WTC11 (cell line): ENCODE measurements at regions not wholly inside any gene's neighbourhood (a gene's known extent, or its start where the extent isn't known, plus 50 kb on each side); places are given as distances from the start of the nearest gene placed in this dataset.

Experiments used
- ATAC-seq: fragments of 200-7000 bp; cut with Tn5 transposase; 2 replicates; pipeline ENCODE4 v1.10.0; 2021; ENCODE audit warnings: mild to moderate bottlenecking, moderate library complexity
- CTCF ChIA-PET: fragments of 300-600 bp; sonication (Branson Sonifier 250); formaldehyde crosslinking; loops from one replicate; lab custom pipeline; 2021; ENCODE audit warnings: antibody characterized with exemption; lab: Charles Lee
- POLR2A ChIA-PET: fragments of 350-600 bp; sonication (Branson Sonifier 250); formaldehyde crosslinking; loops from one replicate; lab custom pipeline; 2021; ENCODE audit warnings: antibody characterized with exemption; lab: Charles Lee
- DNase-seq: peaks from one replicate; pipeline ENCODE4 v3.0.0; 2021; ENCODE audit warnings: low spot score
- H3K27ac Mint-ChIP-seq: 2 replicates; pipeline ENCODE4 v1.8.0; 2021; ENCODE audit warnings: mixed read lengths
- H3K27me3 Mint-ChIP-seq: 2 replicates; pipeline ENCODE4 v1.8.0; 2021; ENCODE audit warnings: low read depth, mild to moderate bottlenecking, moderate library complexity, mixed read lengths
- H3K36me3 Mint-ChIP-seq: 2 replicates; pipeline ENCODE4 v1.8.0; 2021; ENCODE audit warnings: mixed read lengths
- H3K4me1 Mint-ChIP-seq: 2 replicates; pipeline ENCODE4 v1.8.0; 2022; ENCODE audit warnings: mixed read lengths
- H3K4me3 Mint-ChIP-seq: 2 replicates; pipeline ENCODE4 v1.8.0; 2021; ENCODE audit warnings: mild to moderate bottlenecking, moderate library complexity, mixed read lengths
- H3K9me3 Mint-ChIP-seq: 2 replicates; pipeline ENCODE4 v1.8.0; 2021; ENCODE audit warnings: mixed read lengths
- ATF1 ChIP-seq: sonication (generic); formaldehyde crosslinking; IDR thresholded peaks from 2 replicates; pipeline ENCODE4 v1.8.1; 2023; ENCODE audit warnings: mild to moderate bottlenecking, moderate library complexity, missing genetic modification reagents
- ATF3 ChIP-seq: sonication (generic); formaldehyde crosslinking; conservative IDR thresholded peaks from 2 replicates; pipeline ENCODE4 v1.8.1; 2022; ENCODE audit warnings: mild to moderate bottlenecking, missing genetic modification reagents
- CBFB ChIP-seq: sonication (generic); formaldehyde crosslinking; IDR thresholded peaks from 2 replicates; pipeline ENCODE4 v1.8.1; 2022; ENCODE audit warnings: mild to moderate bottlenecking, low read depth, missing genetic modification reagents
- CTCF ChIP-seq: fragments of 200-600 bp; IDR thresholded peaks from 2 replicates; pipeline ENCODE4 v1.8.0; 2022; ENCODE audit warnings: antibody characterized with exemption
- ETV6 ChIP-seq: sonication (generic); formaldehyde crosslinking; IDR thresholded peaks from 2 replicates; pipeline ENCODE4 v1.8.1; 2022; ENCODE audit warnings: mild to moderate bottlenecking, missing genetic modification reagents
- FOXP1 ChIP-seq: sonication (generic); formaldehyde crosslinking; IDR thresholded peaks from 2 replicates; pipeline ENCODE4 v1.8.0; 2022; ENCODE audit warnings: missing genetic modification reagents, mild to moderate bottlenecking, moderate library complexity, borderline replicate concordance
- HMGA2 ChIP-seq: fragments of 250-450 bp; sonication (Bioruptor Pico); IDR thresholded peaks from 2 replicates; pipeline ENCODE4 v1.4.0; 2021; ENCODE audit warnings: mild to moderate bottlenecking, moderate library complexity
- NR2C2 ChIP-seq: sonication (generic); formaldehyde crosslinking; IDR thresholded peaks from 2 replicates; pipeline ENCODE4 v1.8.0; 2022; ENCODE audit warnings: mild to moderate bottlenecking, missing genetic modification reagents
- SP1 ChIP-seq: sonication (generic); formaldehyde crosslinking; conservative IDR thresholded peaks from 2 replicates; pipeline ENCODE4 v1.8.1; 2022; ENCODE audit warnings: missing genetic modification reagents
- TEAD4 ChIP-seq: sonication (generic); formaldehyde crosslinking; IDR thresholded peaks from 2 replicates; pipeline ENCODE4 v1.8.0; 2022; ENCODE audit warnings: mild to moderate bottlenecking, missing genetic modification reagents
- TP53 ChIP-seq: sonication (generic); formaldehyde crosslinking; IDR thresholded peaks from 2 replicates; pipeline ENCODE4 v1.8.1; 2023; ENCODE audit warnings: mild to moderate bottlenecking, missing genetic modification reagents
- ZBTB21 ChIP-seq: sonication (generic); formaldehyde crosslinking; IDR thresholded peaks from 2 replicates; pipeline ENCODE4 v1.8.1; 2023; ENCODE audit warnings: mild to moderate bottlenecking, missing genetic modification reagents, borderline replicate concordance
- ZNF219 ChIP-seq: sonication (generic); formaldehyde crosslinking; IDR thresholded peaks from 2 replicates; pipeline ENCODE4 v1.8.0; 2023; ENCODE audit warnings: missing genetic modification reagents, mild to moderate bottlenecking, borderline replicate concordance
- ZNF396 ChIP-seq: fragments of 250-450 bp; sonication (Bioruptor Pico); IDR thresholded peaks from 2 replicates; pipeline ENCODE4 v1.8.0; 2021; ENCODE audit warnings: mild to moderate bottlenecking, moderate library complexity, borderline replicate concordance
- ZNF425 ChIP-seq: fragments of 250-450 bp; sonication (Bioruptor Pico); conservative IDR thresholded peaks from 2 replicates; pipeline ENCODE4 v1.9.0; 2021; ENCODE audit warnings: mild to moderate bottlenecking
- TF ChIP-seq, protein P1 (sequence below): sonication (generic); formaldehyde crosslinking; IDR thresholded peaks from 2 replicates; pipeline ENCODE4 v1.8.1; 2023; ENCODE audit warnings: mild to moderate bottlenecking, missing genetic modification reagents, borderline replicate concordance
- TF ChIP-seq, protein P2 (sequence below): sonication (generic); formaldehyde crosslinking; IDR thresholded peaks from 2 replicates; pipeline ENCODE4 v1.8.0; 2022; ENCODE audit warnings: mild to moderate bottlenecking, missing genetic modification reagents
- TF ChIP-seq, protein P3 (sequence below): sonication (generic); formaldehyde crosslinking; IDR thresholded peaks from 2 replicates; pipeline ENCODE4 v1.8.0; 2023; ENCODE audit warnings: missing genetic modification reagents
- TF ChIP-seq, protein P4 (sequence below): sonication (generic); formaldehyde crosslinking; IDR thresholded peaks from 2 replicates; pipeline ENCODE4 v1.8.1; 2022; ENCODE audit warnings: missing genetic modification reagents, borderline replicate concordance
- TF ChIP-seq, protein P5 (sequence below): sonication (generic); formaldehyde crosslinking; IDR thresholded peaks from 2 replicates; pipeline ENCODE4 v1.8.1; 2022; ENCODE audit warnings: low read depth, missing genetic modification reagents, borderline replicate concordance

DNA sequence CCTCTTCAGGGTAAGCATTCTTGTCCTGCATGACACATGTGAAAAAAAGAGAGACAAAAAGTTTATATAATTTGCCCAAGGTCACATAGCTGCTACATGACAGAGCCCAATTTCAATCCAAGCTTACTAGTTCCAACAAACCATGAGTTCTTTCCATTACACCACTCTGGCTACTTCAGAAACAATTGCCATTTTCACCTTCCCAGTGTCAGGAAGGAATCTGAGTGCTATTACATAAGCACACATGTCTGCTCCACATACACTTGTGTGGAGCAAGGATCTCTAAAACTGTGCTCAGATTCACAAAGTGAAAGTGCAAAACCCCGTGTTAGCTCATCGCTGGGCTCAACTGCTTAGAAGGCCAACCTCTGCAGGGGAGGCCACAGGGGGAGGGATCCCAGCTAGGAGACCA lies 356.2 kb upstream of the NFE2L3 start (continued):
- TF ChIP-seq HMGA2 (CRISPR knock-in tag) (no peak), CTCF (no peak)

GRCh38 chr7:25798344-25798743 lies 353.7 kb upstream of the NFE2L3 start:
- no peak for ATAC-seq
- Mint-ChIP-seq H3K27ac (no peak overlapping the region), H3K27me3 (no peaks in the 10 kb centered on the region), H3K9me3 (0 out of 2 replicates have a peak, but pooled peaks cover 2% of the 10 kb centered on the region), H3K36me3 (no peaks in the 10 kb centered on the region), H3K4me1 (peaks cover 3% of the 10 kb centered on the region; the same call in 1 of the 2 replicates), H3K4me3 (no peak overlapping the region)
- ChIA-PET CTCF (no interaction called here), POLR2A (no interaction called here)
- TF ChIP-seq FOXP1 (no peak), ZNF396 (CRISPR knock-in tag) (no peak), ATF1 (no peak), TP53 (CRISPR knock-in tag) (no peak), ATF3 (CRISPR knock-in tag) (no peak), HMGA2 (CRISPR knock-in tag) (no peak)
- TF ChIP-seq, protein P1, sequence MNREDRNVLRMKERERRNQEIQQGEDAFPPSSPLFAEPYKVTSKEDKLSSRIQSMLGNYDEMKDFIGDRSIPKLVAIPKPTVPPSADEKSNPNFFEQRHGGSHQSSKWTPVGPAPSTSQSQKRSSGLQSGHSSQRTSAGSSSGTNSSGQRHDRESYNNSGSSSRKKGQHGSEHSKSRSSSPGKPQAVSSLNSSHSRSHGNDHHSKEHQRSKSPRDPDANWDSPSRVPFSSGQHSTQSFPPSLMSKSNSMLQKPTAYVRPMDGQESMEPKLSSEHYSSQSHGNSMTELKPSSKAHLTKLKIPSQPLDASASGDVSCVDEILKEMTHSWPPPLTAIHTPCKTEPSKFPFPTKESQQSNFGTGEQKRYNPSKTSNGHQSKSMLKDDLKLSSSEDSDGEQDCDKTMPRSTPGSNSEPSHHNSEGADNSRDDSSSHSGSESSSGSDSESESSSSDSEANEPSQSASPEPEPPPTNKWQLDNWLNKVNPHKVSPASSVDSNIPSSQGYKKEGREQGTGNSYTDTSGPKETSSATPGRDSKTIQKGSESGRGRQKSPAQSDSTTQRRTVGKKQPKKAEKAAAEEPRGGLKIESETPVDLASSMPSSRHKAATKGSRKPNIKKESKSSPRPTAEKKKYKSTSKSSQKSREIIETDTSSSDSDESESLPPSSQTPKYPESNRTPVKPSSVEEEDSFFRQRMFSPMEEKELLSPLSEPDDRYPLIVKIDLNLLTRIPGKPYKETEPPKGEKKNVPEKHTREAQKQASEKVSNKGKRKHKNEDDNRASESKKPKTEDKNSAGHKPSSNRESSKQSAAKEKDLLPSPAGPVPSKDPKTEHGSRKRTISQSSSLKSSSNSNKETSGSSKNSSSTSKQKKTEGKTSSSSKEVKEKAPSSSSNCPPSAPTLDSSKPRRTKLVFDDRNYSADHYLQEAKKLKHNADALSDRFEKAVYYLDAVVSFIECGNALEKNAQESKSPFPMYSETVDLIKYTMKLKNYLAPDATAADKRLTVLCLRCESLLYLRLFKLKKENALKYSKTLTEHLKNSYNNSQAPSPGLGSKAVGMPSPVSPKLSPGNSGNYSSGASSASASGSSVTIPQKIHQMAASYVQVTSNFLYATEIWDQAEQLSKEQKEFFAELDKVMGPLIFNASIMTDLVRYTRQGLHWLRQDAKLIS (CRISPR knock-in tag): no peak
- TF ChIP-seq, protein P2, sequence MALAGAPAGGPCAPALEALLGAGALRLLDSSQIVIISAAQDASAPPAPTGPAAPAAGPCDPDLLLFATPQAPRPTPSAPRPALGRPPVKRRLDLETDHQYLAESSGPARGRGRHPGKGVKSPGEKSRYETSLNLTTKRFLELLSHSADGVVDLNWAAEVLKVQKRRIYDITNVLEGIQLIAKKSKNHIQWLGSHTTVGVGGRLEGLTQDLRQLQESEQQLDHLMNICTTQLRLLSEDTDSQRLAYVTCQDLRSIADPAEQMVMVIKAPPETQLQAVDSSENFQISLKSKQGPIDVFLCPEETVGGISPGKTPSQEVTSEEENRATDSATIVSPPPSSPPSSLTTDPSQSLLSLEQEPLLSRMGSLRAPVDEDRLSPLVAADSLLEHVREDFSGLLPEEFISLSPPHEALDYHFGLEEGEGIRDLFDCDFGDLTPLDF (CRISPR knock-in tag): no peak
- no peak for DNase-seq

GRCh38 chr7:25801214-25801613 lies 350.8 kb upstream of the NFE2L3 start:
- no peak for ATAC-seq
- H3K27me3 Mint-ChIP-seq: no peaks in the 10 kb centered on the region
- no peak overlapping the region for H3K4me3 Mint-ChIP-seq
- TF ChIP-seq SP1: no peak
- TF ChIP-seq ETV6 (CRISPR knock-in tag): no peak
- TF ChIP-seq NR2C2: no peak
- TF ChIP-seq ZNF425 (CRISPR knock-in tag): no peak
- no peak for TF ChIP-seq CBFB (CRISPR knock-in tag)
- TF ChIP-seq, protein P3, sequence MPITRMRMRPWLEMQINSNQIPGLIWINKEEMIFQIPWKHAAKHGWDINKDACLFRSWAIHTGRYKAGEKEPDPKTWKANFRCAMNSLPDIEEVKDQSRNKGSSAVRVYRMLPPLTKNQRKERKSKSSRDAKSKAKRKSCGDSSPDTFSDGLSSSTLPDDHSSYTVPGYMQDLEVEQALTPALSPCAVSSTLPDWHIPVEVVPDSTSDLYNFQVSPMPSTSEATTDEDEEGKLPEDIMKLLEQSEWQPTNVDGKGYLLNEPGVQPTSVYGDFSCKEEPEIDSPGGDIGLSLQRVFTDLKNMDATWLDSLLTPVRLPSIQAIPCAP (CRISPR knock-in tag): no peak
- TF ChIP-seq, protein P4, sequence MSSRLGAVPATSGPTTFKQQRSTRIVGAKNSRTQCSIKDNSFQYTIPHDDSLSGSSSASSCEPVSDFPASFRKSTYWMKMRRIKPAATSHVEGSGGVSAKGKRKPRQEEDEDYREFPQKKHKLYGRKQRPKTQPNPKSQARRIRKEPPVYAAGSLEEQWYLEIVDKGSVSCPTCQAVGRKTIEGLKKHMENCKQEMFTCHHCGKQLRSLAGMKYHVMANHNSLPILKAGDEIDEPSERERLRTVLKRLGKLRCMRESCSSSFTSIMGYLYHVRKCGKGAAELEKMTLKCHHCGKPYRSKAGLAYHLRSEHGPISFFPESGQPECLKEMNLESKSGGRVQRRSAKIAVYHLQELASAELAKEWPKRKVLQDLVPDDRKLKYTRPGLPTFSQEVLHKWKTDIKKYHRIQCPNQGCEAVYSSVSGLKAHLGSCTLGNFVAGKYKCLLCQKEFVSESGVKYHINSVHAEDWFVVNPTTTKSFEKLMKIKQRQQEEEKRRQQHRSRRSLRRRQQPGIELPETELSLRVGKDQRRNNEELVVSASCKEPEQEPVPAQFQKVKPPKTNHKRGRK: no peak
- TF ChIP-seq ZNF219: no peak
- no peak for TF ChIP-seq TEAD4 (CRISPR knock-in tag)
- no peak for TF ChIP-seq ZBTB21 (CRISPR knock-in tag)
- TF ChIP-seq, protein P5, sequence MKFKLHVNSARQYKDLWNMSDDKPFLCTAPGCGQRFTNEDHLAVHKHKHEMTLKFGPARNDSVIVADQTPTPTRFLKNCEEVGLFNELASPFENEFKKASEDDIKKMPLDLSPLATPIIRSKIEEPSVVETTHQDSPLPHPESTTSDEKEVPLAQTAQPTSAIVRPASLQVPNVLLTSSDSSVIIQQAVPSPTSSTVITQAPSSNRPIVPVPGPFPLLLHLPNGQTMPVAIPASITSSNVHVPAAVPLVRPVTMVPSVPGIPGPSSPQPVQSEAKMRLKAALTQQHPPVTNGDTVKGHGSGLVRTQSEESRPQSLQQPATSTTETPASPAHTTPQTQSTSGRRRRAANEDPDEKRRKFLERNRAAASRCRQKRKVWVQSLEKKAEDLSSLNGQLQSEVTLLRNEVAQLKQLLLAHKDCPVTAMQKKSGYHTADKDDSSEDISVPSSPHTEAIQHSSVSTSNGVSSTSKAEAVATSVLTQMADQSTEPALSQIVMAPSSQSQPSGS (CRISPR knock-in tag): no peak
- TF ChIP-seq, all 79 proteins: peak for 0
- CTCF ChIA-PET: interaction anchor here (1.6 kb wide), 1 partner anchor 18 kb away, joined by 4 read pairs; no protein-coding TSS in a partner anchor
- no peak for DNase-seq
- Mint-ChIP-seq H3K36me3 (no peaks in the 10 kb centered on the region), H3K4me1 (no peaks in the 10 kb centered on the region), H3K27ac (no peak overlapping the region), H3K9me3 (no peaks in the 10 kb centered on the region)
- POLR2A ChIA-PET: no interaction called here
